ENCODE measurements at regions not wholly inside any gene's neighbourhood (a gene's known extent, or its start where the extent isn't known, plus 50 kb on each side); places are given as distances from the start of the nearest gene placed in this dataset.

GRCh38 chr1:232110281-232111090, 483.9 kb downstream of the DISC1 start:
- TF ChIP-seq EP300 (IDR thresholded peaks at IDR 0.05; ENCODE audit: borderline replicate concordance) (no peak), TAF1 (IDR thresholded peaks at IDR 0.05; ENCODE audit: low read depth) (no peak), NFIC (IDR thresholded peaks at IDR 0.05) (no peak), CREB1 (IDR thresholded peaks at IDR 0.05; ENCODE audit: low read depth) (no peak)
